ENCODE measurements at regions not wholly inside any gene's neighbourhood (a gene's known extent, or its start where the extent isn't known, plus 50 kb on each side); places are given as distances from the start of the nearest gene placed in this dataset.

- DNase-seq (ENCODE audit: low read depth, low spot score): no peak
- in situ Hi-C loops (cut with HindIII; ENCODE audit: low pct_unique_long_range_greater_than_20kb, low sequenced_read_pairs): no loop called here
These were observed 397.8 kb downstream of the METTL4 start for GRCh38 chr18:2173486-2173885.

- DNase-seq (ENCODE audit: low read depth, low spot score): no peak
- in situ Hi-C loops (cut with HindIII; ENCODE audit: low pct_unique_long_range_greater_than_20kb, low sequenced_read_pairs): no loop called here
These were observed 393.3 kb downstream of the METTL4 start for GRCh38 chr18:2178036-2178435.

GRCh38 chr18:2179498-2180183 is 391.7 kb downstream of the METTL4 start:
- in situ Hi-C loops (cut with HindIII; ENCODE audit: low pct_unique_long_range_greater_than_20kb, low sequenced_read_pairs): no loop called here
- no peak for DNase-seq (ENCODE audit: low read depth, low spot score)

- in situ Hi-C loops (cut with HindIII; ENCODE audit: low pct_unique_long_range_greater_than_20kb, low sequenced_read_pairs): no loop called here
- no peak for DNase-seq (ENCODE audit: low read depth, low spot score)
These were observed 390.7 kb downstream of the METTL4 start for GRCh38 chr18:2180586-2180985.

- no peak for DNase-seq (ENCODE audit: low read depth, low spot score)
- in situ Hi-C loops (cut with HindIII; ENCODE audit: low pct_unique_long_range_greater_than_20kb, low sequenced_read_pairs): no loop called here
These were observed 387.9 kb downstream of the METTL4 start for GRCh38 chr18:2183432-2183831.

- no peak for DNase-seq (ENCODE audit: low read depth, low spot score)
- in situ Hi-C loops (cut with HindIII; ENCODE audit: low pct_unique_long_range_greater_than_20kb, low sequenced_read_pairs): no loop called here
These were observed 384.3 kb downstream of the METTL4 start for GRCh38 chr18:2186967-2187366.

- in situ Hi-C loops (cut with HindIII; ENCODE audit: low pct_unique_long_range_greater_than_20kb, low sequenced_read_pairs): no loop called here
- no peak for DNase-seq (ENCODE audit: low read depth, low spot score)
These were observed 383.0 kb downstream of the METTL4 start for GRCh38 chr18:2188258-2188657.

- no peak for DNase-seq (ENCODE audit: low read depth, low spot score)
- in situ Hi-C loops (cut with HindIII; ENCODE audit: low pct_unique_long_range_greater_than_20kb, low sequenced_read_pairs): no loop called here
These were observed 380.0 kb downstream of the METTL4 start for GRCh38 chr18:2191180-2191790.

GRCh38 chr18:2192562-2192961 is 378.7 kb downstream of the METTL4 start:
- in situ Hi-C loops (cut with HindIII; ENCODE audit: low pct_unique_long_range_greater_than_20kb, low sequenced_read_pairs): no loop called here
- no peak for DNase-seq (ENCODE audit: low read depth, low spot score)

- in situ Hi-C loops (cut with HindIII; ENCODE audit: low pct_unique_long_range_greater_than_20kb, low sequenced_read_pairs): no loop called here
- DNase-seq (ENCODE audit: low read depth, low spot score): no peak
These were observed 373.4 kb downstream of the METTL4 start for GRCh38 chr18:2197946-2198345.

GRCh38 chr18:2199060-2199459 is 372.2 kb downstream of the METTL4 start:
- DNase-seq (ENCODE audit: low read depth, low spot score): no peak
- in situ Hi-C loops (cut with HindIII; ENCODE audit: low pct_unique_long_range_greater_than_20kb, low sequenced_read_pairs): no loop called here

GRCh38 chr18:2201036-2201600 is 370.2 kb downstream of the METTL4 start:
- in situ Hi-C loops (cut with HindIII; ENCODE audit: low pct_unique_long_range_greater_than_20kb, low sequenced_read_pairs): no loop called here
- no peak for DNase-seq (ENCODE audit: low read depth, low spot score)

- in situ Hi-C loops (cut with HindIII; ENCODE audit: low pct_unique_long_range_greater_than_20kb, low sequenced_read_pairs): no loop called here
- no peak for DNase-seq (ENCODE audit: low read depth, low spot score)
These were observed 366.6 kb downstream of the METTL4 start for GRCh38 chr18:2204736-2205135.

GRCh38 chr18:2207294-2207693 is 364.0 kb downstream of the METTL4 start:
- in situ Hi-C loops (cut with HindIII; ENCODE audit: low pct_unique_long_range_greater_than_20kb, low sequenced_read_pairs): no loop called here
- no peak for DNase-seq (ENCODE audit: low read depth, low spot score)

GRCh38 chr18:2212598-2213205 is 358.6 kb downstream of the METTL4 start:
- in situ Hi-C loops (cut with HindIII; ENCODE audit: low pct_unique_long_range_greater_than_20kb, low sequenced_read_pairs): no loop called here

GRCh38 chr18:2213905-2214304 is 357.4 kb downstream of the METTL4 start:
- DNase-seq (ENCODE audit: low read depth, low spot score): no peak
- in situ Hi-C loops (cut with HindIII; ENCODE audit: low pct_unique_long_range_greater_than_20kb, low sequenced_read_pairs): no loop called here

More at GRCh38 chr18:2212598-2213205, 358.6 kb downstream of the METTL4 start:
- no peak for DNase-seq (ENCODE audit: low read depth, low spot score)

- in situ Hi-C loops (cut with HindIII; ENCODE audit: low pct_unique_long_range_greater_than_20kb, low sequenced_read_pairs): no loop called here
- DNase-seq (ENCODE audit: low read depth, low spot score): no peak
These were observed 353.9 kb downstream of the METTL4 start for GRCh38 chr18:2217356-2217755.

- in situ Hi-C loops (cut with HindIII; ENCODE audit: low pct_unique_long_range_greater_than_20kb, low sequenced_read_pairs): no loop called here
These were observed 353.2 kb downstream of the METTL4 start for GRCh38 chr18:2218101-2218500.

GRCh38 chr18:2219706-2220105 is 351.6 kb downstream of the METTL4 start:
- in situ Hi-C loops (cut with HindIII; ENCODE audit: low pct_unique_long_range_greater_than_20kb, low sequenced_read_pairs): no loop called here
- no peak for DNase-seq (ENCODE audit: low read depth, low spot score)

More at GRCh38 chr18:2218101-2218500, 353.2 kb downstream of the METTL4 start:
- no peak for DNase-seq (ENCODE audit: low read depth, low spot score)
